ENCODE measurements at regions not wholly inside any gene's neighbourhood (a gene's known extent, or its start where the extent isn't known, plus 50 kb on each side); places are given as distances from the start of the nearest gene placed in this dataset.

DNA sequence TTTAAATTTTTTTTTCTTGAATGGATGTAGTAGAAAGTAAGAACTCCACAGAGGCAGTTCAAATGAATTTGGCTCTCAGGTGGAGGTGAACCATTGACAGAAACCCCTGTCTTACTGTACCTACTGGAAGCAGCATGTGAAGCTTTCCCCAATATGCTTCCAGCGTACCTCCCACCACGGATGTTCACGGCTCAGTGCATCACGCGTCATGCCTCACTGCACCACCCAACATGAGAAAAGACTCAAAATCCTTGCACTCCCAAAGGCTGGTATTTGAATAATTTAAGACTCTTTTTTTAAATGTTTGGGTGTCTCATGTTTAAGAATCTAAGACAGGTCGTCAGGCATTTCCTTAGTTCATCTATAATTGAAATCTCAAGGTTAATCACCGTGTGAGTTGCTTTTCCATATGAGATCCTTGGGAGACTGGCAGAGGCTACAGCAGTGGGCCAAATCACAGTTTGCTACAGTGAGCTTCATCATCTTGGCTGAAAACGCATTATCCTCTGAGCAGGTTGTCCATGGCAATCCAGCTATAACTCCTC lies 846.4 kb downstream of the DCDC2C start:
- Histone ChIP-seq H3K4me2 (ENCODE audit: control insufficient read depth, insufficient read depth) (no peak overlapping the region), H3K79me2 (ENCODE audit: control insufficient read depth, insufficient read depth, low read length) (no peaks in the 10 kb centered on the region), H3K9ac (ENCODE audit: control insufficient read depth, insufficient read depth, low read length) (no peak overlapping the region), H3K27me3 (replicated peaks in 1 of 2; ENCODE audit: control insufficient read depth in 2 of 2, insufficient read depth in 2 of 2, low read length in 1 of 2) (no peaks in the 10 kb centered on the region), H4K20me1 (ENCODE audit: control insufficient read depth, insufficient read depth) (no peaks in the 10 kb centered on the region), H3K4me3 (no peak overlapping the region), H3K9me3 (replicated peaks; ENCODE audit: control insufficient read depth, insufficient read depth, low read length) (no peaks in the 10 kb centered on the region), H3K27ac (ENCODE audit: control insufficient read depth, insufficient read depth) (no peak overlapping the region), H3K36me3 (ENCODE audit: control insufficient read depth in 2 of 2, insufficient read depth in 2 of 2, low read length in 1 of 2) (no peaks in the 10 kb centered on the region), H2AFZ (ENCODE audit: control insufficient read depth, low read depth, low read length) (no peak overlapping the region), H3K4me1 (ENCODE audit: control insufficient read depth, insufficient read depth, low read length) (no peaks in the 10 kb centered on the region)
- ChIA-PET POLR2A (no interaction called here), SMC1A (ENCODE audit: uncharacterized antibody, unreplicated experiment) (no interaction called here), CTCF (no interaction called here), RAD21 (ENCODE audit: unreplicated experiment) (no interaction called here)
- intact Hi-C loops (cut with micrococcal nuclease; ENCODE audit: unreplicated experiment) (no loop called here), in situ Hi-C loops (cut with MboI) (no loop called here)
- no peak for FAIRE-seq
- BruUV-seq (replicated peaks) = no TSS peak
- no peak for TF ChIP-seq RCOR1 (conservative IDR thresholded peaks at IDR 0.05; ENCODE audit: low read depth, low read length)
- no peak for TF ChIP-seq NKRF (conservative IDR thresholded peaks at IDR 0.05)
- no peak for TF ChIP-seq ESRRA (IDR thresholded peaks at IDR 0.05; ENCODE audit: low read length)
- no peak for TF ChIP-seq IRF4 (IDR thresholded peaks at IDR 0.05; ENCODE audit: low read depth, low read length)
- no peak for TF ChIP-seq RAD21 (IDR thresholded peaks at IDR 0.05; ENCODE audit: insufficient read depth, low read depth, low read length)
- TF ChIP-seq POLR2AphosphoS5 (IDR thresholded peaks at IDR 0.05; ENCODE audit: low read length) = no peak
- TF ChIP-seq SPI1 (IDR thresholded peaks at IDR 0.05; ENCODE audit: borderline replicate concordance, insufficient read depth, low read depth, low read length) = no peak
- TF ChIP-seq ATF7 (IDR thresholded peaks at IDR 0.05; ENCODE audit: low read depth) = no peak
- no peak for TF ChIP-seq KAT2A (conservative IDR thresholded peaks at IDR 0.05; ENCODE audit: control insufficient read depth, low read depth, low read length)
- TF ChIP-seq, protein P1, sequence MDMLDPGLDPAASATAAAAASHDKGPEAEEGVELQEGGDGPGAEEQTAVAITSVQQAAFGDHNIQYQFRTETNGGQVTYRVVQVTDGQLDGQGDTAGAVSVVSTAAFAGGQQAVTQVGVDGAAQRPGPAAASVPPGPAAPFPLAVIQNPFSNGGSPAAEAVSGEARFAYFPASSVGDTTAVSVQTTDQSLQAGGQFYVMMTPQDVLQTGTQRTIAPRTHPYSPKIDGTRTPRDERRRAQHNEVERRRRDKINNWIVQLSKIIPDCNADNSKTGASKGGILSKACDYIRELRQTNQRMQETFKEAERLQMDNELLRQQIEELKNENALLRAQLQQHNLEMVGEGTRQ (IDR thresholded peaks at IDR 0.05; ENCODE audit: borderline replicate concordance, low read depth, low read length) = no peak
- no peak for TF ChIP-seq ZZZ3 (IDR thresholded peaks at IDR 0.05; ENCODE audit: control insufficient read depth, insufficient read length, low read depth)
- no peak for TF ChIP-seq FOXK2 (IDR thresholded peaks at IDR 0.05)
- TF ChIP-seq MEF2B (IDR thresholded peaks at IDR 0.05; ENCODE audit: partially characterized antibody, poor library complexity, severe bottlenecking) = no peak
- TF ChIP-seq NR2C2 (IDR thresholded peaks at IDR 0.05; ENCODE audit: borderline replicate concordance, control insufficient read depth, insufficient read length, low read depth) = no peak
- TF ChIP-seq ETV6 (conservative IDR thresholded peaks at IDR 0.05 in 1 of 2, IDR thresholded peaks at IDR 0.05 in 1 of 2; ENCODE audit: borderline replicate concordance in 1 of 2, low read depth in 1 of 2) = no peak
- 55% methylated on average over 8 of the region's 8 CpGs for WGBS (ENCODE audit: insufficient coverage, insufficient replicate concordance, low lambda C conversion rate, missing lambda C conversion rate)
- DNase-seq (ENCODE audit: low read depth, low spot score) = no peak
- ATAC-seq = no peak

Data from GM12878 (cell line).